ENCODE measurements at regions not wholly inside any gene's neighbourhood (a gene's known extent, or its start where the extent isn't known, plus 50 kb on each side); places are given as distances from the start of the nearest gene placed in this dataset.

GRCh38 chr2:120855855-120856405 is 120.3 kb downstream of the GLI2 start:
- no peaks in the 10 kb centered on the region for H3K9me3 ChIP-seq
- no peak for DNase-seq
- H3K36me3 ChIP-seq, result no peaks in the 10 kb centered on the region
- H3K27me3 ChIP-seq, result no peaks in the 10 kb centered on the region
- H3K27ac ChIP-seq, result no peak overlapping the region
- TF ChIP-seq CTCF (IDR thresholded peaks at IDR 0.05) (no peak), POLR2A (IDR thresholded peaks at IDR 0.05) (no peak), EP300 (IDR thresholded peaks at IDR 0.05) (no peak), POLR2AphosphoS5 (IDR thresholded peaks at IDR 0.05) (no peak)
- H3K4me3 ChIP-seq, result no peak overlapping the region
- WGBS, 5 donors, result 64 to 81% (median 77%) methylated on average over 4 of the region's 4 CpGs
- peaks cover 0 to 10% (median 5%) of the 10 kb centered on the region in 4 donors for H3K4me1 ChIP-seq
- intact Hi-C loops (cut with DNase I; ENCODE audit: low total_unique reads), result no loop called here

GRCh38 chr2:120856421-120856862 is 120.8 kb downstream of the GLI2 start:
- H3K36me3 ChIP-seq, result no peaks in the 10 kb centered on the region
- H3K27me3 ChIP-seq, result no peaks in the 10 kb centered on the region
- 38 to 83% (median 77%) methylated on average over 4 to 13 of the region's 13 CpGs for WGBS, 5 donors
- H3K9me3 ChIP-seq, result no peaks in the 10 kb centered on the region
- TF ChIP-seq CTCF (IDR thresholded peaks at IDR 0.05), result no peak
- TF ChIP-seq EP300 (IDR thresholded peaks at IDR 0.05), result no peak
- TF ChIP-seq POLR2A (IDR thresholded peaks at IDR 0.05), result no peak
- TF ChIP-seq POLR2AphosphoS5 (IDR thresholded peaks at IDR 0.05), result no peak
- intact Hi-C loops (cut with DNase I; ENCODE audit: low total_unique reads), result no loop called here
- peaks cover 0 to 10% (median 5%) of the 10 kb centered on the region in 4 donors for H3K4me1 ChIP-seq
- no peak overlapping the region for H3K4me3 ChIP-seq
- peak in 1 of 2 donors; percentile 58 for DNase-seq
- H3K27ac ChIP-seq, result no peak overlapping the region

DNA sequence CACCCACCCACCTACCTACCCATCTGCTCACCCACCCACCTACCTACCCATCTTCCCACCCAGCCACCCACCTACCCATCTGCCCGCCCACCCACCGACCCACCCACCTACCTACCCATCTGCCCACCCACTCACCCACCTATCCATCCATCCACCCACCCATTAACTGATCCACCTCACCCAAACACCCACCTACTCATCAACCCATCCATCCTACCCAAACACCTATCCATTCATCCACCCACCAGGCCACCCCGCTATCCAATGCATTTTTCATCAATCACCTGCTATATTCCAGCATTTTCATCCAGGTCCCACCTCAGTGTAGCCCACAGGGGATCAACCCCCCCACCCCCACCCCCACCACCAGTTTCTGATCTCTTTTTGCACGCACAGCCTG is 121.8 kb downstream of the GLI2 start:
- no peaks in the 10 kb centered on the region for H3K36me3 ChIP-seq
- no peaks in the 10 kb centered on the region for H3K9me3 ChIP-seq
- H3K27me3 ChIP-seq, result no peaks in the 10 kb centered on the region
- peaks cover 0 to 10% (median 5%) of the 10 kb centered on the region in 4 donors for H3K4me1 ChIP-seq
- WGBS, 5 donors, result 85 to 97% (median 92%) methylated on average over 3 to 4 of the region's 4 CpGs
- H3K4me3 ChIP-seq, result no peak overlapping the region
- intact Hi-C loops (cut with DNase I; ENCODE audit: low total_unique reads), result no loop called here
- no peak overlapping the region for H3K27ac ChIP-seq
- no peak for TF ChIP-seq POLR2A (IDR thresholded peaks at IDR 0.05)
- no peak for DNase-seq

GRCh38 chr2:120857931-120858330 is 122.3 kb downstream of the GLI2 start:
- Histone ChIP-seq H3K9me3 (no peaks in the 10 kb centered on the region), H3K27me3 (no peaks in the 10 kb centered on the region), H3K27ac (no peak overlapping the region), H3K4me1 (peaks cover 0 to 10% (median 5%) of the 10 kb centered on the region in 4 donors), H3K4me3 (no peak overlapping the region), H3K36me3 (no peaks in the 10 kb centered on the region)
- 85 to 88% (median 87%) methylated on average over 7 of the region's 7 CpGs for WGBS, 5 donors
- intact Hi-C loops (cut with DNase I; ENCODE audit: low total_unique reads), result no loop called here
- TF ChIP-seq CTCF (IDR thresholded peaks at IDR 0.05) (no peak), POLR2A (IDR thresholded peaks at IDR 0.05) (no peak), EP300 (IDR thresholded peaks at IDR 0.05) (no peak), POLR2AphosphoS5 (IDR thresholded peaks at IDR 0.05) (no peak)
- DNase-seq, result no peak

DNA sequence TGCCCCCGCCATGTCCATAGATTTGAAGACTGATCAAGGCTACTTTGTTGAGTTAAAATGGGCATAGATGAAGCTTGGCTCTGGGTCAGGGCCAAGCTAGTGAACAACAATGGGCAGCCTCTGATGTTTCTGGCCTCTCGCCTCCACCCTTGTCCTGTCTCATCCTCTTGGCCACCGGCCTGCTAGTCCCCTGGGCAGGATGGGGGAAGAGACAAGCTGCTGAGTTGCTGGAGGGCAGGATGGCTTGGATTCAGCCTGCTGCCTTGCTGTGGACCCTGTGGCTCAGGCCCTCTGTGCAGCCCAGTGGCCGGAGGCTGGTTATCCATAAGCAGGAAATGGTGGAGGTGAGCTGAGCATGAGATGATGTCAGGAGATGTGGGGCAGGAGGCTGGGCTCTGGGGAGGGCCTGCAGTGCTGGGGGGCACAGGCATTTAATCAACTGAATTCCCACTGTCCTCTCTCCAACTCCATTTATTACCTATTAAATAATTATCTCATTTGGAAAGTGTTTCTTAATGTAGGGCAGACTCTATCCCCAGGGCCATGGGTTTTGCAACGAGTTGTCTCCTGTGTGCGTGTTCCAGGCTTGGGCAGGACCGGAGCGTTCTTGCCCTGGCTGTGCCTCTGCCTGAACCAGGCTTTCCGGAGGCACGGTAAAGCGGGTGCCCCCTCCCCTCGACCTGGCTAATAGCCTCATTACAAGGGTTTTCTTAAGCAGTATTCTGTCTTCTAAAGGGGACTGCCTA is 122.9 kb downstream of the GLI2 start:
- Histone ChIP-seq H3K27ac (no peak overlapping the region), H3K4me1 (peaks cover 0 to 15% (median 10%) of the 10 kb centered on the region in 4 donors), H3K4me3 (no peak overlapping the region), H3K9me3 (no peaks in the 10 kb centered on the region), H3K36me3 (no peaks in the 10 kb centered on the region), H3K27me3 (no peaks in the 10 kb centered on the region)
- TF ChIP-seq CTCF (IDR thresholded peaks at IDR 0.05) (no peak), EP300 (IDR thresholded peaks at IDR 0.05) (no peak), POLR2AphosphoS5 (IDR thresholded peaks at IDR 0.05) (no peak), POLR2A (IDR thresholded peaks at IDR 0.05) (no peak)
- DNase-seq, result no peak
- WGBS, 5 donors, result 81 to 91% (median 87%) methylated on average over 12 of the region's 12 CpGs
- intact Hi-C loops (cut with DNase I; ENCODE audit: low total_unique reads), result no loop called here

Data from stomach (tissue), 8 donors.